HUES64 (cell line): ENCODE measurements at regions not wholly inside any gene's neighbourhood (a gene's known extent, or its start where the extent isn't known, plus 50 kb on each side); places are given as distances from the start of the nearest gene placed in this dataset.

Experiments
- H3K27ac ChIP-seq: 2 replicates; pipeline ENCODE4 v1.7.0; 2013; ENCODE audit warnings: low read depth, low read length, inconsistent platforms
- H3K27me3 ChIP-seq: 2 replicates; pipeline ENCODE4 v1.6.1; 2013; ENCODE audit warnings: mild to moderate bottlenecking, low read length; ENCODE audit not compliant: insufficient read depth
- H3K36me3 ChIP-seq: 2 replicates; pipeline ENCODE4 v1.6.1; 2013; ENCODE audit warnings: mild to moderate bottlenecking, low read length; ENCODE audit not compliant: insufficient read depth
- H3K4me1 ChIP-seq: 2 replicates; pipeline ENCODE4 v1.6.1; 2013; ENCODE audit warnings: mild to moderate bottlenecking, low read length, moderate library complexity; ENCODE audit not compliant: insufficient read depth
- H3K4me3 ChIP-seq: 2 replicates; pipeline ENCODE4 v1.5.1; 2013; ENCODE audit warnings: mild to moderate bottlenecking, low read length, moderate library complexity
- H3K9ac ChIP-seq: 2 replicates; pipeline ENCODE4 v1.6.1; 2013; ENCODE audit warnings: mild to moderate bottlenecking, low read depth, low read length
- H3K9me3 ChIP-seq: 2 replicates; pipeline ENCODE4 v1.6.1; 2013; ENCODE audit warnings: low read depth, low read length; ENCODE audit not compliant: insufficient read depth
- WGBS: fragments of 150-250, 120-280 bp; methylation state at CpG from one replicate; pipeline ENCODE4 v1.1.7; 2013; ENCODE audit warnings: missing lambda C conversion rate; 5-methylcytosine and 5-hydroxymethylcytosine counted together

GRCh38 chr13:75214846-75215245 is 267.1 kb downstream of the TBC1D4 start:
- Histone ChIP-seq H3K27me3 (no peaks in the 10 kb centered on the region), H3K9ac (no peak overlapping the region), H3K4me3 (no peak overlapping the region), H3K27ac (no peak overlapping the region), H3K4me1 (no peaks in the 10 kb centered on the region), H3K9me3 (no peaks in the 10 kb centered on the region), H3K36me3 (no peaks in the 10 kb centered on the region)
- WGBS: no CpG with 5 or more reads among the region's 2 CpGs

- 96% methylated on average over 3 of the region's 3 CpGs for WGBS
- Histone ChIP-seq H3K27me3 (no peaks in the 10 kb centered on the region), H3K9ac (no peak overlapping the region), H3K9me3 (peaks cover 16% of the 10 kb centered on the region), H3K27ac (no peak overlapping the region), H3K4me3 (no peak overlapping the region), H3K36me3 (no peaks in the 10 kb centered on the region), H3K4me1 (no peaks in the 10 kb centered on the region)
Measured at GRCh38 chr13:75202981-75203380, 279.0 kb downstream of the TBC1D4 start.

- WGBS: 88% methylated on average over 4 of the region's 4 CpGs
- Histone ChIP-seq H3K9me3 (no peaks in the 10 kb centered on the region), H3K27me3 (no peaks in the 10 kb centered on the region), H3K36me3 (no peaks in the 10 kb centered on the region), H3K9ac (no peak overlapping the region), H3K4me3 (no peak overlapping the region), H3K4me1 (peaks cover 4% of the 10 kb centered on the region; the same call in 1 of the 2 replicates), H3K27ac (no peak overlapping the region)
Measured at GRCh38 chr13:75197803-75198202, 284.2 kb downstream of the TBC1D4 start.

DNA sequence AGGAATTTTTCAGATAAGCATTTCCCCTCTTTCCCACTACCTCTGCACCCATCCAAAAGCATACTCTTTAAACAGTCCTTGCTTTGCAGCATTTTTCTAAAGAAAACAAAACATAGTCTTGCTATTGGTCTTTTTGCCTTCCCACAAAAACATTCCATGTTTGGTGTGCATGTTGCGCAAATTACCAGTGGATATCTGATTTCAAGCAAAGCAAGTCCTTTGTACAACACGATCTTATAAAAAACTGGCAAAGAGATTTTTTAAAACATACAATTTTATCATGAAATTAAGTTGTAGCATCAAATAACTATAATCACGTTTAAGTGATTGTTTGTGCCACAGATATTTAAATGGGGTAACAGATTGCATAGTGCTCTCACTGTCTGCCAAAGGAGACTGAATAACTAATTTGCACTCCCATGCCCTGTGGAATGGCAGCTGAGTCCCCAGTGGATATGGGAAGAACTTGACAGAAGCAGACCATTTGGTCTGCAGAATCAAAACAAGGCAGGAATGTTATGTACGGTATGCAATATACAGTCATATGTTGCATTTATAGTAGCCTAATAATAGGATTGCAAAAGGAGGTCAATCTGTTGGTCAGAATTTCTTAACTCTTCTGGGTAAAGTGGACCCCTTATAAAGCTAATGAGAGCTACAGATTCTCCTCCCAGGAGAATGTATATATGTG is 285.7 kb downstream of the TBC1D4 start:
- WGBS: 78% methylated on average over 4 of the region's 4 CpGs
- no peak overlapping the region for H3K27ac ChIP-seq
- H3K27me3 ChIP-seq: no peaks in the 10 kb centered on the region
- H3K9ac ChIP-seq: no peak overlapping the region
- H3K9me3 ChIP-seq: no peaks in the 10 kb centered on the region
- peaks cover 4% of the 10 kb centered on the region; the same call in 1 of the 2 replicates for H3K4me1 ChIP-seq
- no peak overlapping the region for H3K4me3 ChIP-seq
- H3K36me3 ChIP-seq: no peaks in the 10 kb centered on the region

DNA sequence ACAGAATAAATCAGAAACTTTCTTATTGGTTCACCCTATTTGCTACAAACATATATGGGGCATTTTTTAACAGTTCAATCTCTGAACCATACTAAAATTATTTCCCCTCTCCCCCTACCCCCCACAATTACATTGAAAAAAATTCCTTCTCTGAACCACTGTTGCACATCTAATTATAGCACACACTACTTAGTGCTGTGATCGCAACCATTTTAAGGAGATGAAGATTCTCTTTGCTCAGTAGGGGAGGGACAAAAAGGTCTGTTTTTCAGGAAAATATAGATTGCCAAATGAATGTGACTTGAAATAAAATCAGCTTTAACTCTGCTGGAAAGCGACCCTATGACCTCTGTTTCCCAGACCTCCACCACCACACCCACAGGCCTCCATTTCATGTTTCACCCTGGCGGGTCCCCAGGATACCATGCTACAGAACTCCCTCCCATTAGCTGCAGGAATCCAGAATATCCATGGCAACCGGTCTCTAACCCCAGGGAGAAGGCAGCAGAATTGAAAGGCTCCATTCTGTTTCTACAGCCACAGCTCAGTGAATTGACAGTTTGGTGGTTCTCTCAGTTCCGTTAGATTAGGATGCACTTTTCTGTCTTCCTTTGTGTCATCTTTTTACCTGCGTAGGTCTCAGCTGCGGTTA is 286.3 kb downstream of the TBC1D4 start:
- H3K9ac ChIP-seq: no peak overlapping the region
- H3K4me1 ChIP-seq: peaks cover 4% of the 10 kb centered on the region; the same call in 1 of the 2 replicates
- 78% methylated on average over 7 of the region's 7 CpGs for whole genome bisulfite sequencing
- H3K27ac ChIP-seq: no peak overlapping the region
- H3K36me3 ChIP-seq: no peaks in the 10 kb centered on the region
- no peak overlapping the region for H3K4me3 ChIP-seq
- no peaks in the 10 kb centered on the region for H3K27me3 ChIP-seq
- no peaks in the 10 kb centered on the region for H3K9me3 ChIP-seq

- H3K9ac ChIP-seq: no peak overlapping the region
- H3K27ac ChIP-seq: no peak overlapping the region; the same call in 1 of the 2 replicates
- 91% methylated on average over 5 of the region's 5 CpGs for whole genome bisulfite sequencing
- H3K9me3 ChIP-seq: no peaks in the 10 kb centered on the region
- peaks cover 4% of the 10 kb centered on the region; the same call in 1 of the 2 replicates for H3K4me1 ChIP-seq
- H3K36me3 ChIP-seq: no peaks in the 10 kb centered on the region
- H3K27me3 ChIP-seq: no peaks in the 10 kb centered on the region
- no peak overlapping the region for H3K4me3 ChIP-seq
Measured at GRCh38 chr13:75194717-75195462, 287.1 kb downstream of the TBC1D4 start.

GRCh38 chr13:75186379-75186778 is 295.6 kb downstream of the TBC1D4 start:
- Histone ChIP-seq H3K27ac (no peak overlapping the region), H3K36me3 (no peaks in the 10 kb centered on the region), H3K9me3 (peaks cover 4% of the 10 kb centered on the region), H3K27me3 (no peaks in the 10 kb centered on the region), H3K9ac (no peak overlapping the region), H3K4me3 (no peak overlapping the region), H3K4me1 (no peaks in the 10 kb centered on the region)
- WGBS: 95% methylated on average over 2 of the region's 2 CpGs

- 79% methylated on average over 2 of the region's 2 CpGs for WGBS
- Histone ChIP-seq H3K9ac (no peak overlapping the region), H3K27me3 (no peaks in the 10 kb centered on the region), H3K4me3 (no peak overlapping the region), H3K27ac (no peak overlapping the region), H3K9me3 (peaks cover 7% of the 10 kb centered on the region), H3K36me3 (no peaks in the 10 kb centered on the region), H3K4me1 (no peaks in the 10 kb centered on the region)
Measured at GRCh38 chr13:75181906-75182305, 300.1 kb downstream of the TBC1D4 start.

GRCh38 chr13:75180805-75181455 is 301.0 kb downstream of the TBC1D4 start:
- H3K27me3 ChIP-seq: no peaks in the 10 kb centered on the region
- H3K36me3 ChIP-seq: no peaks in the 10 kb centered on the region
- H3K27ac ChIP-seq: no peak overlapping the region
- H3K4me3 ChIP-seq: no peak overlapping the region
- H3K9ac ChIP-seq: no peak overlapping the region
- H3K9me3 ChIP-seq: peaks cover 7% of the 10 kb centered on the region
- WGBS: 94% methylated on average over 1 of the region's 1 CpG
- H3K4me1 ChIP-seq: no peaks in the 10 kb centered on the region

GRCh38 chr13:75178436-75178835 is 303.5 kb downstream of the TBC1D4 start:
- no peaks in the 10 kb centered on the region for H3K4me1 ChIP-seq
- H3K4me3 ChIP-seq: no peak overlapping the region
- no peaks in the 10 kb centered on the region for H3K27me3 ChIP-seq
- H3K36me3 ChIP-seq: no peaks in the 10 kb centered on the region
- 0 out of 2 replicates have a peak, but pooled peaks cover 3% of the 10 kb centered on the region for H3K9me3 ChIP-seq
- H3K27ac ChIP-seq: no peak overlapping the region
- WGBS: 92% methylated on average over 3 of the region's 3 CpGs
- no peak overlapping the region for H3K9ac ChIP-seq

- Histone ChIP-seq H3K27me3 (no peaks in the 10 kb centered on the region), H3K4me3 (no peak overlapping the region), H3K4me1 (no peaks in the 10 kb centered on the region), H3K36me3 (no peaks in the 10 kb centered on the region), H3K27ac (no peak overlapping the region), H3K9me3 (0 out of 2 replicates have a peak, but pooled peaks cover 3% of the 10 kb centered on the region), H3K9ac (no peak overlapping the region)
- 81% methylated on average over 2 of the region's 2 CpGs for WGBS
Measured at GRCh38 chr13:75175575-75175974, 306.4 kb downstream of the TBC1D4 start.
